HG02798 (cell line): ENCODE measurements at regions not wholly inside any gene's neighbourhood (a gene's known extent, or its start where the extent isn't known, plus 50 kb on each side); places are given as distances from the start of the nearest gene placed in this dataset.

ENCODE experiments used
- ATAC-seq: cut with Tn5 transposase; IDR thresholded peaks from one replicate; pipeline ENCODE4 v1.9.1; 2021; ENCODE audit warnings: mild to moderate bottlenecking; ENCODE audit not compliant: unreplicated experiment, poor library complexity

GRCh38 chr3:31462050-31462569, 70.6 kb upstream of the STT3B start:
- ATAC-seq = peak; percentile 88

- no peak for ATAC-seq
These were observed 66.7 kb upstream of the STT3B start for GRCh38 chr3:31465999-31466398.

- no peak for ATAC-seq
These were observed 65.9 kb upstream of the STT3B start for GRCh38 chr3:31466866-31467265.

GRCh38 chr3:31468433-31468832, 64.3 kb upstream of the STT3B start:
- no peak for ATAC-seq

GRCh38 chr3:31469385-31469784, 63.3 kb upstream of the STT3B start:
- ATAC-seq = no peak

GRCh38 chr3:31472479-31473390, 60.0 kb upstream of the STT3B start:
- no peak for ATAC-seq

- ATAC-seq = no peak
These were observed 56.5 kb upstream of the STT3B start for GRCh38 chr3:31476209-31476608.

GRCh38 chr3:31479431-31479830, 53.3 kb upstream of the STT3B start:
- ATAC-seq = no peak

GRCh38 chr3:31481697-31482096, 51.0 kb upstream of the STT3B start:
- no peak for ATAC-seq

GRCh38 chr3:31482493-31483200, 50.1 kb upstream of the STT3B start:
- ATAC-seq = no peak
